Heart left ventricle (tissue), 16 donors: ENCODE measurements at regions not wholly inside any gene's neighbourhood (a gene's known extent, or its start where the extent isn't known, plus 50 kb on each side); places are given as distances from the start of the nearest gene placed in this dataset.

Experiments
- ATAC-seq, 4 donors: fragments of 200-7000 bp; cut with Tn5 transposase; one replicate each; pipeline ENCODE4 v1.9.1; 2020 to 2022; ENCODE audit warnings: moderate library complexity in 4 of 4, mild to moderate bottlenecking in 3 of 4, moderate number of reproducible peaks in 1 of 4
- DNase-seq, 5 donors: peaks; one replicate each; pipeline ENCODE4 v3.0.0-alpha.2; 2020
- H3K27ac ChIP-seq, 12 donors: fragments of 200-600 bp; sonication (generic) in 4 of 12; one replicate each; pipeline versions ENCODE4 v1.5.0 to v1.8.0; 2016 to 2022; ENCODE audit warnings: mild to moderate bottlenecking in 2 of 12
- H3K27me3 ChIP-seq, 9 donors: fragments of 200-600 bp; sonication (generic) in 2 of 9; one replicate each; pipeline versions ENCODE4 v1.5.1 to v1.8.0; 2016 to 2022; ENCODE audit warnings: mild to moderate bottlenecking in 3 of 9
- H3K36me3 ChIP-seq, 9 donors: fragments of 200-600 bp; sonication (generic) in 2 of 9; one replicate each; pipeline versions ENCODE4 v1.5.0 to v1.8.0; 2018 to 2022; ENCODE audit warnings: mild to moderate bottlenecking in 2 of 9
- H3K4me1 ChIP-seq, 12 donors: fragments of 200-600 bp; sonication (generic) in 4 of 12; one replicate each; pipeline versions ENCODE4 v1.5.0 to v1.8.0; 2016 to 2022; ENCODE audit warnings: mild to moderate bottlenecking in 3 of 12
- H3K4me3 ChIP-seq, 12 donors: fragments of 200-600 bp; sonication (generic) in 4 of 12; one replicate each; pipeline versions ENCODE4 v1.5.0 to v1.8.0; 2017 to 2022; ENCODE audit warnings: mild to moderate bottlenecking in 9 of 12, moderate library complexity in 4 of 12
- H3K9me3 ChIP-seq, 12 donors: fragments of 200-600 bp; sonication (generic) in 4 of 12; one replicate each; pipeline versions ENCODE4 v1.5.0 to v1.8.0; 2016 to 2022; ENCODE audit warnings: mild to moderate bottlenecking in 1 of 12
- CTCF ChIP-seq, 12 donors: fragments of 200-600 bp; sonication (generic) in 4 of 12; IDR thresholded peaks; one replicate each; pipeline versions ENCODE4 v1.5.0 to v1.8.0; 2018 to 2022; ENCODE audit warnings: antibody characterized with exemption in 12 of 12, mild to moderate bottlenecking in 5 of 12
- POLR2A ChIP-seq, 2 donors: fragments of 450-650 bp; IDR thresholded peaks; one replicate each; pipeline ENCODE4 v1.6.1; 2017; ENCODE audit warnings: antibody characterized with exemption in 2 of 2, mild to moderate bottlenecking in 2 of 2, moderate library complexity in 2 of 2
- WGBS, 4 donors: extraction: QIAGEN DNeasy Blood & Tissue Kit in 2 of 4; methylation state at CpG; one replicate each; pipeline versions ENCODE4 v1.1.5 to v1.1.7; 2013 to 2018; 5-methylcytosine and 5-hydroxymethylcytosine counted together
- intact Hi-C, 10 donors: fragments of 100-400 bp; cut with DNase I; formaldehyde crosslinking; loops; one replicate each; pipeline versions ENCODE4 v1.11.1 to v1.14.2; 2022
- donor health status: ischemic (EF 13 %, LVEDD 7.1; RV severe dilation, severe dysfunction).
- donor health status: healthy with polysubstance abuse.
- donor health status: DM: no; HTN: yes; CAD: no.
- donor health status: DM: no; HTN: no; CAD: no.
- donor health status: ischemic (EF 25% LVEDD 6.9; RV normal size, moderate dysfunction).
- donor health status: ischemic (EF 25% LVEDD 5.7; RV mildly dilated, moderate dysfunction).
- donor health status: healthy.
- donor health status: DM: yes; HTN: yes; CAD: no.
- donor health status: ischemic (EF 35%, LVEDD 5.7; RV mildly dilated, moderate dysfunction).
- donor health status: nonischemic (EF 11% LVEDD 7.7; RV severe dilation, severe dysfunction).
- donor health status: DM: yes; HTN: yes; CAD: no.
- donor health status: PGD.
- donor health status: ischemic (EF 29% LVEDD 5.4; RV normal size, mild dysfunction).
- donor health status: nonischemic (EF 23%, LVEDD 6.1; RV moderate dilation, normal function).

GRCh38 chr7:26477381-26477990, 185.8 kb downstream of the SNX10 start:
- H3K4me3 ChIP-seq = no peak overlapping the region
- H3K9me3 ChIP-seq = no peaks in the 10 kb centered on the region
- intact Hi-C loops = no loop called here
- H3K4me1 ChIP-seq = no peaks in the 10 kb centered on the region
- WGBS, 4 donors = 65 to 74% (median 68%) methylated on average over 4 of the region's 4 CpGs
- TF ChIP-seq POLR2A (IDR thresholded peaks at IDR 0.05) (no peak), CTCF (IDR thresholded peaks at IDR 0.05) (no peak)
- no peak overlapping the region for H3K27ac ChIP-seq
- peaks cover 0 to 5% (median 0%) of the 10 kb centered on the region in 9 donors for H3K27me3 ChIP-seq
- no peak for DNase-seq
- ATAC-seq = no peak
- no peaks in the 10 kb centered on the region for H3K36me3 ChIP-seq

DNA sequence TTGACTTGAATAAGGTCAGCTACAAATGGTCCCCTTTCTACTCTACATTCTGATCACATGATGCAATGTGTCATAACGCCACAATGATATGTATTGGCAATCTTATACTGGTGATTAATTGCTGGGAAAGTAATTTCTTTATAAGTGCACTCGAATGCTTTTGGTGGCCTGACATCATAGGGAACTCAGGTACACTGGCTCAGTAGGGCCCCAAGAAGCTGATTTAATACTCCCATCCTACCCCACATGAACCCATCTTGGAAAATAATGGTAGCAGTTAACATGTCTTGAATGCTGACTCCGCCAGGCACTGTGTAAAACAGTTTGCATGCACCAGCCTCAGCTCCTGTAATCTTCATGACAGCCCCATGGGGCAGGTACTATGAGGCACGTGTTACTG, 186.9 kb downstream of the SNX10 start:
- Histone ChIP-seq H3K36me3 (no peaks in the 10 kb centered on the region), H3K27ac (no peak overlapping the region), H3K27me3 (peaks cover 0 to 5% (median 0%) of the 10 kb centered on the region in 9 donors), H3K4me1 (no peaks in the 10 kb centered on the region), H3K4me3 (no peak overlapping the region), H3K9me3 (no peaks in the 10 kb centered on the region)
- 80 to 92% (median 85%) methylated on average over 4 of the region's 4 CpGs for WGBS, 4 donors
- TF ChIP-seq CTCF (IDR thresholded peaks at IDR 0.05) = no peak
- TF ChIP-seq POLR2A (IDR thresholded peaks at IDR 0.05) = no peak
- ATAC-seq (no peak), DNase-seq (no peak)
- intact Hi-C loops = no loop called here

DNA sequence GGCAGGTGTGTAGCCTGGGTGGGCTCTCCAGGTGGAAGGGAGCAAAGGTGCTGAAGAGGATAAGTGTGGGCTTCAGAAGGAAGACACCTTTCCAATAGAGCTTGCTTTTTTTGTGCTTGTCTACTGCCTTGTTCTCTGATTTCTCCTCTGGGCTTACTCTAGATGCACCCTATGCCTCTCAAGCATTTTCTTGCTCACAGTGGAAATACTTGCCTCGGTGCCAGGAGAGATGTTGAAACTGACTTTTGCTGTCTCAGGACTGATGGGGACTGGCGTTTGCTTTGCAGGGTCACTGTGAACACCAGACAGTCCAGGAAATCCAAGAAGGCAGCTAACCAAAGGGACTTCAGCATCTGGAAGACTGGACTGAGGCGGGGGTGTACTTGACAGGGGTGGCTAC, 187.9 kb downstream of the SNX10 start:
- peaks cover 0 to 2% (median 0%) of the 10 kb centered on the region in 12 donors for H3K9me3 ChIP-seq
- WGBS, 4 donors = 78 to 85% (median 78%) methylated on average over 3 of the region's 3 CpGs
- peaks cover 0 to 5% (median 0%) of the 10 kb centered on the region in 9 donors for H3K27me3 ChIP-seq
- intact Hi-C loops = no loop called here
- no peak overlapping the region for H3K27ac ChIP-seq
- H3K4me1 ChIP-seq = no peaks in the 10 kb centered on the region
- H3K4me3 ChIP-seq = no peak overlapping the region
- TF ChIP-seq CTCF (IDR thresholded peaks at IDR 0.05) = no peak
- no peak for TF ChIP-seq POLR2A (IDR thresholded peaks at IDR 0.05)
- no peak for ATAC-seq
- no peak for DNase-seq
- H3K36me3 ChIP-seq = no peaks in the 10 kb centered on the region

DNA sequence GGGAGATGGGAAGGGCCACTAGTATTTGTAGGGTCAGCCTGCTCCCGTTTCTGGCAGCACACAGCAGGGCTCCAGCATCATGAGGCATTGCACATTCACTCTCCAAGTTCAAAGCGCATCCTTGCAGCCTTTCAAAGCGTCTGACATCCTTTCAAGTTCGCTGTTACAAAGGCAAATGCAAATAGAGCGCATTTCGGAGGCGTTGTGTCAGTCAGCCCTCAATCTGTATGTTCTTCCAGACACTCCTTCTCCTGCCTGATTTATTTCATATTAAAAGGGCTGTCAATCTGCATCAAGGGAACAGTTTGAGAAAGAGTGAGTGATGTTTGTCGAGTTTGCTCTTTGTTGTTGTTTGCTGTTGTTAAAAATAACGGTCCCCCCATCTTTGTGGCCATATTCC, 188.5 kb downstream of the SNX10 start:
- no peak overlapping the region for H3K27ac ChIP-seq
- no peaks in the 10 kb centered on the region for H3K36me3 ChIP-seq
- ATAC-seq = no peak
- peaks cover 0 to 5% (median 0%) of the 10 kb centered on the region in 9 donors for H3K27me3 ChIP-seq
- no peak overlapping the region for H3K4me3 ChIP-seq
- WGBS, 4 donors = 64 to 72% (median 67%) methylated on average over 9 of the region's 9 CpGs
- intact Hi-C loops = no loop called here
- no peak for DNase-seq
- peaks cover 0 to 2% (median 0%) of the 10 kb centered on the region in 12 donors for H3K9me3 ChIP-seq
- TF ChIP-seq CTCF (IDR thresholded peaks at IDR 0.05) (no peak), POLR2A (IDR thresholded peaks at IDR 0.05) (no peak)
- no peaks in the 10 kb centered on the region for H3K4me1 ChIP-seq
